Parathyroid adenoma (tissue), 2 donors: ENCODE measurements at regions not wholly inside any gene's neighbourhood (a gene's known extent, or its start where the extent isn't known, plus 50 kb on each side); places are given as distances from the start of the nearest gene placed in this dataset.
"Not testable (repeated sequence)": the region's sequence is repeated elsewhere in the genome, so short reads cannot be mapped to it uniquely, and the experiment has no call there.

Experiments used
- H2AFZ ChIP-seq: fragments of 300-600 bp; sonication (generic); one replicate; pipeline ENCODE4 v1.7.0; 2017; ENCODE audit warnings: antibody characterized with exemption, mild to moderate bottlenecking
- H3K27ac ChIP-seq: fragments of 300-600 bp; sonication (generic); one replicate; pipeline ENCODE4 v1.7.0; 2017
- H3K27me3 ChIP-seq: fragments of 300-600 bp; sonication (generic); one replicate; pipeline ENCODE4 v1.7.0; 2017; ENCODE audit warnings: low read length; ENCODE audit not compliant: control insufficient read depth, insufficient read depth
- H3K36me3 ChIP-seq: fragments of 300-600 bp; sonication (generic); one replicate; pipeline ENCODE4 v1.7.0; 2017; ENCODE audit warnings: low read length; ENCODE audit not compliant: control insufficient read depth, insufficient read depth
- H3K4me1 ChIP-seq: fragments of 300-600 bp; sonication (generic); one replicate; pipeline ENCODE4 v1.7.0; 2017; ENCODE audit warnings: control low read depth
- H3K4me2 ChIP-seq: fragments of 300-600 bp; sonication (generic); one replicate; pipeline ENCODE4 v1.7.0; 2017; ENCODE audit warnings: low read length
- H3K4me3 ChIP-seq: fragments of 300-600 bp; sonication (generic); one replicate; pipeline ENCODE4 v1.7.0; 2017; ENCODE audit warnings: low read depth, low read length
- H3K79me2 ChIP-seq: fragments of 300-600 bp; sonication (generic); one replicate; pipeline ENCODE4 v1.7.0; 2017; ENCODE audit warnings: control low read depth
- H3K9ac ChIP-seq: fragments of 300-600 bp; sonication (generic); one replicate; pipeline ENCODE4 v1.7.0; 2017; ENCODE audit warnings: mild to moderate bottlenecking
- H3K9me3 ChIP-seq: fragments of 300-600 bp; sonication (generic); one replicate; pipeline ENCODE4 v1.7.0; 2017; ENCODE audit warnings: low read length; ENCODE audit not compliant: control insufficient read depth
- CTCF ChIP-seq: fragments of 300-600 bp; sonication (generic); IDR thresholded peaks from one replicate; pipeline ENCODE4 v1.7.0; 2017; ENCODE audit warnings: antibody characterized with exemption, mild to moderate bottlenecking
- donor health status: primary hyperparathyroidism.

GRCh38 chr18:14431031-14431521 lies 112.3 kb downstream of the POTEC start:
- H2AFZ ChIP-seq = peak overlapping the region; percentile 95
- not testable (repeated sequence) for H3K4me1 ChIP-seq, H3K36me3 ChIP-seq, H3K9me3 ChIP-seq, H3K27me3 ChIP-seq, H3K79me2 ChIP-seq
- peak overlapping the region; percentile 91 for H3K27ac ChIP-seq
- TF ChIP-seq CTCF = peak; percentile 27
- H3K9ac ChIP-seq = peak overlapping the region; percentile 50
- H3K4me3 ChIP-seq = peak overlapping the region; percentile 62
- H3K4me2 ChIP-seq = peak overlapping the region; percentile 68

- peak; percentile 32 for TF ChIP-seq CTCF
- H3K4me1 ChIP-seq, H3K27me3 ChIP-seq, H3K9me3 ChIP-seq, H3K36me3 ChIP-seq, H3K4me2 ChIP-seq, H3K27ac ChIP-seq, H3K4me3 ChIP-seq, H3K79me2 ChIP-seq, H3K9ac ChIP-seq: not testable (repeated sequence)
- H2AFZ ChIP-seq = peak overlapping the region; percentile 48
Measured at GRCh38 chr18:14415806-14416205, 127.6 kb downstream of the POTEC start.

GRCh38 chr18:14415399-14415798 lies 128.0 kb downstream of the POTEC start:
- not testable (repeated sequence) for H3K9ac ChIP-seq, H3K4me2 ChIP-seq, H3K79me2 ChIP-seq, H3K36me3 ChIP-seq, H3K27ac ChIP-seq, H3K27me3 ChIP-seq, H3K4me1 ChIP-seq, H3K4me3 ChIP-seq, H3K9me3 ChIP-seq
- peak overlapping the region; percentile 48 for H2AFZ ChIP-seq

GRCh38 chr18:14395533-14395932 lies 147.9 kb downstream of the POTEC start:
- H3K9ac ChIP-seq, H3K9me3 ChIP-seq, H3K4me1 ChIP-seq, H3K4me2 ChIP-seq, H3K36me3 ChIP-seq, H3K27ac ChIP-seq, H3K79me2 ChIP-seq, H2AFZ ChIP-seq, H3K4me3 ChIP-seq, H3K27me3 ChIP-seq: not testable (repeated sequence)
- peak; percentile 35 for TF ChIP-seq CTCF

- not testable (repeated sequence) for H3K79me2 ChIP-seq, H3K4me3 ChIP-seq, H2AFZ ChIP-seq, H3K9me3 ChIP-seq, H3K4me1 ChIP-seq, H3K36me3 ChIP-seq, H3K27me3 ChIP-seq, H3K4me2 ChIP-seq, H3K9ac ChIP-seq, H3K27ac ChIP-seq
Measured at GRCh38 chr18:14393563-14394103, 149.8 kb downstream of the POTEC start.

GRCh38 chr18:14392604-14393003 lies 150.8 kb downstream of the POTEC start:
- not testable (repeated sequence) for H3K4me3 ChIP-seq, H3K36me3 ChIP-seq, H2AFZ ChIP-seq, H3K79me2 ChIP-seq, H3K27ac ChIP-seq, H3K4me1 ChIP-seq, H3K9ac ChIP-seq, H3K9me3 ChIP-seq, H3K27me3 ChIP-seq, H3K4me2 ChIP-seq

GRCh38 chr18:14384961-14385360 lies 158.4 kb downstream of the POTEC start:
- not testable (repeated sequence) for H3K4me2 ChIP-seq, H3K4me3 ChIP-seq, H3K36me3 ChIP-seq, H3K9me3 ChIP-seq, H3K27ac ChIP-seq, H3K4me1 ChIP-seq, H3K27me3 ChIP-seq, H3K9ac ChIP-seq, H2AFZ ChIP-seq, H3K79me2 ChIP-seq

- not testable (repeated sequence) for H3K4me3 ChIP-seq, H3K9ac ChIP-seq, H3K4me1 ChIP-seq, H3K27me3 ChIP-seq, H3K79me2 ChIP-seq, H2AFZ ChIP-seq, H3K27ac ChIP-seq, H3K4me2 ChIP-seq, H3K9me3 ChIP-seq, H3K36me3 ChIP-seq
Measured at GRCh38 chr18:14382666-14383065, 160.7 kb downstream of the POTEC start.

GRCh38 chr18:14379489-14379888 lies 163.9 kb downstream of the POTEC start:
- not testable (repeated sequence) for H3K27me3 ChIP-seq, H3K4me2 ChIP-seq, H3K4me3 ChIP-seq, H3K4me1 ChIP-seq, H2AFZ ChIP-seq, H3K79me2 ChIP-seq, H3K36me3 ChIP-seq, H3K9me3 ChIP-seq, H3K27ac ChIP-seq, H3K9ac ChIP-seq
